HG03280 (cell line): ENCODE measurements at regions not wholly inside any gene's neighbourhood (a gene's known extent, or its start where the extent isn't known, plus 50 kb on each side); places are given as distances from the start of the nearest gene placed in this dataset.

Experiments used
- ATAC-seq: cut with Tn5 transposase; IDR thresholded peaks from one replicate; pipeline ENCODE4 v1.9.1; 2021; ENCODE audit warnings: mild to moderate bottlenecking, moderate library complexity; ENCODE audit not compliant: unreplicated experiment

GRCh38 chr7:30212701-30213111 is 71.7 kb upstream of the ZNRF2 start:
- no peak for ATAC-seq

GRCh38 chr7:30213637-30214036 is 70.8 kb upstream of the ZNRF2 start:
- ATAC-seq: no peak

GRCh38 chr7:30214651-30215137 is 69.7 kb upstream of the ZNRF2 start:
- no peak for ATAC-seq

GRCh38 chr7:30221764-30222163 is 62.6 kb upstream of the ZNRF2 start:
- ATAC-seq: no peak

- no peak for ATAC-seq
These were observed 61.7 kb upstream of the ZNRF2 start for GRCh38 chr7:30222515-30223215.

GRCh38 chr7:30223896-30224295 is 60.5 kb upstream of the ZNRF2 start:
- no peak for ATAC-seq

- no peak for ATAC-seq
These were observed 59.8 kb upstream of the ZNRF2 start for GRCh38 chr7:30224511-30225062.

GRCh38 chr7:30225863-30226613 is 58.4 kb upstream of the ZNRF2 start:
- ATAC-seq: peak; percentile 58

GRCh38 chr7:30226614-30227268 is 57.7 kb upstream of the ZNRF2 start:
- ATAC-seq: no peak

- no peak for ATAC-seq
These were observed 53.1 kb upstream of the ZNRF2 start for GRCh38 chr7:30231271-30231670.

GRCh38 chr7:30232391-30232790 is 52.0 kb upstream of the ZNRF2 start:
- no peak for ATAC-seq
